ENCODE measurements at regions not wholly inside any gene's neighbourhood (a gene's known extent, or its start where the extent isn't known, plus 50 kb on each side); places are given as distances from the start of the nearest gene placed in this dataset.
"Not testable (repeated sequence)": the region's sequence is repeated elsewhere in the genome, so short reads cannot be mapped to it uniquely, and the experiment has no call there.

DNA sequence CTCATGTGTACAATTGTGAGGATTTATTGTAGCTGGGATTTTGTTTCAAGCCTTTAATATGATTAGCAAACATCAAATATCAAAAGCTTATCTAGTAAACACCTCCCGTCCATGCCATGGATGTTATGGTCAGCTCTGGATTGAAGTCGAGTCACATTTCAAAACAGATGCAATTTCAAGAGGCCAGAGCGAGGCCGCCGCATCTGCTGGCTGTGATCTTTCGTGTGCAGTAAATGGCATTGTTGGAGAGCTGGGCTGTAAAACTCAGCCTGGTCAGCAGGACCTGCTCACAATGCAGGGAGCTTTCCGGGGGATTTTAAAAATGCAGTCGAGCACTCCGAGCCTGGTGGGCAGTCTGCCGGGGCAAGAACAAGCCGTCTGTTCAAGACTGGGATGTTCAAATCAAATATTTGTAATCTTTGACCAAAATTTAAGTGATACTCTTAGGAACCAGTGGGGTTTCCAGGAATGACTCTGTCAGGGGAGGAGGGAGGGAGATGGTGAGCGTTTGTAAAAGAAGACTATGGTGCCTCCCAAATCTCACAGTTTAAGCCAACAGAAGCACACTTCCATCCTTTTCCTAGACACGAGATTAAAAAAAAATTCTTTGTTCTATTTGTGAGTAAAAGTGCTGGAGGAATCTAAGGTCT lies 97.6 kb downstream of the MYCN start:
- no peak for DNase-seq (ENCODE audit: low read depth in 3 of 3)

DNA sequence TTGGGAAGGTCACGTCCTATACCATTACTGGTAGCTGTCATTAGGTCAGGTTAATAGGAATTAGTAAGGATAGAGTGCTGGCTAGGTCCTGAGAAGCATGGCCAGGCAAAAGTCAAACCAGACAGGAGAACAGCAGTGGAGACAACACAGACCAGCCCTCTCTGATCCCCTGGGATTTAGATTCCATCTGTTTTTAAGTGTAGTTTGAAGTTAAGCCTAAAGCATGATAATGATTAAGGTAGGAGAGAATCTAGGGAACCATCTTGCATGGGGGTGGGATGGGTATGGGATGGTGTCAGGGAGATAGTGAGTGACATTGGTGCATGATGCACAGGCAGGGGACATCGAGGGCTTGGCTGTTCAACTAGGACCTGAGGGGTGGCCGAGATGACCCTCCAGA lies 96.6 kb downstream of the MYCN start:
- no peak for DNase-seq (ENCODE audit: low read depth in 3 of 3)

DNA sequence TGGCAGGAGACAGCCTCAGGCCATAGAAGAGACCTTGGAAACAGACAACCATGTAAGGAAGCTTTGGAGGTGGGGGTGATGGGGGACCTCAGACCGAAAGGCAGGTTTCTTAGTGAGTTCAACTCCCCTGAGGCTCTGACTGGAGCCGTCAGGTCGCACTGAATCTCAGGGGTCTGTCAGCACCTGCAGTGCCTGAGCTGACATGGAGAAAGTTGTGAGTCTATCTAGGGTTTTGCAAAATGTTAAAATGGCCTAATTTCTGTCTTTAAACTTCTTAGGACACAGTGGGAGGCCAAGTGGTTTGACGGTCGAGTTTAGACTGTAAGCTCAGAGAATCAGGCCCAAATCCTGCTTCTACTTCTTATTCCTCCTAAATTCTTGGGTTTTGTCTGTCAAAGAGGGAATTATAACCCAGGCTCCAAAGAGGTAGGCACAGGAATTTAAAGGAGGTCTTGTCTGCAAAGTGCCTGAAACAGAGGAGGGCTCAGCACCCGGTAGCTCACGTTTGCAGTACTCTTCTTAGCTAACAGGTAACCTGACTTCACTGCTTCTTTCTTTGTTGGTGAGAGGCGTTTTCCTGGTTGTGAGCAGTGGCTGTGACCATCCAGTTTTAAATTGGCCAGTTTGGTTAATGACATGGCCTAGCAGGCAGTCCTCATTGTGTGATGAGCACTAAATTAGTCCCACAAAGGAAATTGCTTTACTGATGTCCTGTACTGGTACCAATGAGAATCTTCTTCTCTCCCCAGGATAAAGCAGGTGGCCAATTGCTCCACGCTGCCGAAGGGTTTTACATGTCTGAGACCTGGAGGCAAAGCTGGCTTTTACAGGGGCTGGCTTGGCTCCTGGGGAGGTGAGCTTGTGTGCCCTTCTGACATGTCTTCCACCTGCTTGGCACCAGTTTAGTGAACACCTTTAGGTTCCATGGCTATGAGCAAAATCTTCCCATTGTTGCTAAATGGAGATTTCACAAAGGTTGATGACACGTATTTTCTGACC lies 95.7 kb downstream of the MYCN start:
- no peak for DNase-seq (ENCODE audit: low read depth in 3 of 3)

DNA sequence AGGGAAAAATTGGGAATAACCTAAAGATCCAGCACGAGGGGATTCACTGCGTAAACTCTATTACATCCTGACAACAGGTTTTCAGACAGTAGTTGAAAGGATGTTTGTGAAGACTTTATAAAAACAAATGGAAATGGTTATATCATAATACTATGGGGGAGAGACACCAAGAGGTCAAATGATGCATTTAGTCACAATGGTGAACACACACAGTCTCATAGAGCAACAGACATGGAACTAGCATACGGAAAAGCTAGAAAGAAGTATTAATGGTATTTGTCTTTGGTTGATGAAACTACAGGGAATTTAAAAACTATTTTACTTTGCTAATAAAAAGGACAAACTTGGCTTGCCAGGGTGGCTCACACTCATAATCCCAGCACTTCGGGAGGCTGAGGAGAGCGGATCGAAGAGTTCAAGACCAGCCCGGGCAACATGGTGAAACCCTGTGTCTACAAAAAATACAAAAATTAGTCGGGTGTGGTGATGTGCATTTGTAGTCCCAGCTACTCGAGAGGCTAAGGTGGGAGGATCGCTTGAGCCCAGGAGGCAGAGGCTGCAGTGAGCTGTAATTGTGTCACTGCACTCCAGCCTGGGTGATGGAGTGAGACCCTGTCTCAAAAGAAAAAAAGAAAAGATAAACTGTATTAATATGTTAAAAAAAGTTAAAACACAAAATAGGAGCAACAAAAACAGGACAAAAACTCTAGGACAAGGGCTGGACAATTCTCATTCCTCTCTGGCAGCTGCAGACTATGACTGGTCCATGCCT lies 94.8 kb downstream of the MYCN start:
- DNase-seq (ENCODE audit: low read depth in 3 of 3): no peak

DNA sequence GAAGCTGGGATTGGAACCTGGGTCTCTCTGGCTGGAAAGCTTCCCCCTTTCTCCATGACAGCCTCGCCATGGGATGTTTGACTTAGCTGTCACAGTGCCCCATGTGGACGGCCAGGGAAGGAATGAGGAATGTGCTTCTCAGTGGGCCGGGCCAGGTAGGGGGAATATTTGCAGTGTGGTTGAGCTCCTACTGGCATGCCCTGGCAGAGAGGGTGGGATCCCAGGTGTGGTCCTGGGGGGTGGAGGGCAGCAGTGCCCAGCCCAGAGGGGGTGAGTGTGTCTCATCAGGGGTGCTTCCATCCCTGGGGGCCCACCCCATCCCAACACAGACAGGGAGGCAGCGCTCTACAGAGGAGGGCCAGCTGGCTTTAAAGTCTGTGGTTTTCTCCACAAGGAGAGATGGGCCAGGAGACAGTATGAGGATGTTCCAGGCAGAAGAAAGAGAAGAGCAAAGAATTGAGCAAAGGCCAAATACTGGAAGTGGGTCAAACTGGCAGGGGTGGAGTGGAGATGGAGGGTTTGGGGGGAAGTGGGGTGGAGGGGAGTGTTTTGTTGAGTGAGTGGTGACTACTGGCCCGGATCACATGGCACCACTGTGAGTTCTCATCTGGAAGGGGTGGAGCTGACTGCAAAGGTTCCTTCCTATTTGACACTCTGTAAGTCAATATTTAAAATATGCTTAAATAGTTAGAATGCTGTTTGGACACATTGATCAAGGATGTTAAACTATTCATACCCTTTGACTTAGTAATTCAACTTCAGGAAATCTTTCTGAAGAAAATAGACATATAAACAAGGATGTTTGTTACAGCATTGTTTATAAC lies 94.0 kb downstream of the MYCN start:
- DNase-seq (ENCODE audit: low read depth in 3 of 3): no peak

DNA sequence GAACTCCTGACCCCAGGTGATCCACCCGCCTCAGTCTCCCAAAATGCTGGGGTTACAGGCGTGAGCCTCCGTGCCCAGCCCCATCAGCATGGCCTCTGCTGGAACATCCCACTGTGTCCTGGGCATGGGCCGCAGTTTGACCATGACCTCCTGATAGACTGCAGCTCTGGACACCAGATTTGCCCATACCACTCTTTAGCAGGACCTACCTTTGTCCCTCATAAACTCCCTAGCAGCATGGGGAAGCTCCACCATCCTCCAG lies 92.6 kb downstream of the MYCN start:
- no peak for DNase-seq (ENCODE audit: low read depth in 3 of 3)

DNA sequence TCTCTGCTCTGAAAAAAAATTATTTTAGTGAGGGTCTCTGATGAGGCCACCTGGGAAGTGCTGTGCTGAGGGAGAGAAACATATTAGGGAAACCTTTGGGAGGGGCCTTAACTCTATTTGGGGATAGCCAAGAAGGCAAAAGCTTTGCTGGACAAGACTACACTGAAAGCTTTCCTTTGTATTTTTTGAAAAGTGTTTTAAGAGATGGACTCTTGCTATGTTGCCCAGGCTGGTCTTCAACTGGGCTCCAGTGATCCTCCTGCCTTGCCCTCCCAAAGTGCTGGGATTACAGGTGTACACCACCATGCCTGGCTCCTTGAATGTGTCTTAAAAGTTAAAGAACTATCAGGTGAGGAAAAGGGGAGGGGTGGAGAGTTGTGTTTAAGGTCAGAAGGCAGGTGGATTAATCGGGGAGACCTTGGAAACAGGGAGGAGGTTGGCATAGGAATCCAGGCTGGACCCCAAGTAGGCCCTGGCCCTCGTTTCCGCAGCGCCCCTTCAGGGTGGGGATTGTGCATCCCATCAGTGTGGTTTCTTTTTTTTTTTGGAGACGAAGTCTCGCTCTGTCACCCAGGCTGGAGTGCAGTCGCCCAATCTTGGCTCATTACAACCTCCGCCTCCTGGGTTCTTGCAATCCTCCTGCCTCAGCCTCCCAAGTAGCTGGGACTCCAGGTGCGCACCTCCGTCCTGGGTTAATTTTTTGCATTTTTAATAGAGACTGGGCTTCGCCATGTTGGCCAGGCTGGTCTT lies 92.1 kb downstream of the MYCN start:
- no peak for DNase-seq (ENCODE audit: low read depth in 3 of 3)

DNA sequence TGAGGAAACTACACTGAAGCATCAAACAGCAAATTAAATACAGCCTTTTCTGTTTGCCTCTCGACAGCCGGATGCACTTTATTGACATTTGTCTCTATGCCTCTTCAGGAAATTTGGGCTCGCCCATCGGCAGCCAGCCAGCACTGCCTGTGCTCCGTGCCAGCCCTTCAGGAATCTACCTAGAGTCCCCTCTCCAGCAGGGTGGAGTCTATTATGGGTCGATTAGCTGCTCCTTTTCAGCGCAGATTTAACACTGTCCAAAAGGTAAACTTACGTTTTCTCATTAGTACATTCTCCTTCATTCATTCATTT lies 91.5 kb downstream of the MYCN start:
- DNase-seq (ENCODE audit: low read depth in 3 of 3): no peak

DNA sequence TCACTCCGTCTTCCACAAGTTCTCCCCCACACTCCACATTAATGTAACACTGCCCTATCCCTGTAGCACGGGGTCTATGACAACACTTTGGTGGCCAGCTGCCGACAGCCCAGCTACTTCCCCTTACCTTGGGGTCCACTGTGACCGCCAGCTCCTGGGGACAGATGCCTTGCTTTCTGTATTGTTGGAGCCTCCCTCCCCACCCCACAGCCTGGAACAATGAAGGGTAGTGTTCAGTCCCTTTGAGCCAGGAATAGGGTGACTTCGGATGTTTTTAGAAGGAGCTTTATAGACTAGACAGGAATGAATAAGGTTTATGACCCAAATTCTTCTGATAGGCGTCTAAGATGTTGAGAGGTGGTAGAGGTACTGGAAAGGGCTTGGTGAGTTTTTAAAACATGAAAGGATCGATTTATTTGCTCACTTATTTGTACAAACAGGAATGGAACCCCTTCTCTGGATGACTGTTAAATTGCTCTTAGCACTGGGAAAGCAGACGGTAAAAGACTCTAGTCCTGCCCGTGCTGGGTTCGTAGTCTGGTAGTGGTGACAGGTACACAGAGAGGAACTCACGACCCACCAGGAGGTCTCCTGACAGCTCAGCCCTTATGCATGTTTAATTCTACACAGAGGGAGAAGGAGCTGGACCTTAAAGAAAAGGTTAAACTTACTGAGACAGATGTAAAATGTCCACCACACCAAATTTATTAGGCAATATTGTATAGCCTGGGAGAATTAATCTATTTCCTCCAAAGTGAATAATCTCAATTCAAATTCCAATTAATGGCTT lies 90.9 kb downstream of the MYCN start:
- no peak for DNase-seq (ENCODE audit: low read depth in 3 of 3)

DNA sequence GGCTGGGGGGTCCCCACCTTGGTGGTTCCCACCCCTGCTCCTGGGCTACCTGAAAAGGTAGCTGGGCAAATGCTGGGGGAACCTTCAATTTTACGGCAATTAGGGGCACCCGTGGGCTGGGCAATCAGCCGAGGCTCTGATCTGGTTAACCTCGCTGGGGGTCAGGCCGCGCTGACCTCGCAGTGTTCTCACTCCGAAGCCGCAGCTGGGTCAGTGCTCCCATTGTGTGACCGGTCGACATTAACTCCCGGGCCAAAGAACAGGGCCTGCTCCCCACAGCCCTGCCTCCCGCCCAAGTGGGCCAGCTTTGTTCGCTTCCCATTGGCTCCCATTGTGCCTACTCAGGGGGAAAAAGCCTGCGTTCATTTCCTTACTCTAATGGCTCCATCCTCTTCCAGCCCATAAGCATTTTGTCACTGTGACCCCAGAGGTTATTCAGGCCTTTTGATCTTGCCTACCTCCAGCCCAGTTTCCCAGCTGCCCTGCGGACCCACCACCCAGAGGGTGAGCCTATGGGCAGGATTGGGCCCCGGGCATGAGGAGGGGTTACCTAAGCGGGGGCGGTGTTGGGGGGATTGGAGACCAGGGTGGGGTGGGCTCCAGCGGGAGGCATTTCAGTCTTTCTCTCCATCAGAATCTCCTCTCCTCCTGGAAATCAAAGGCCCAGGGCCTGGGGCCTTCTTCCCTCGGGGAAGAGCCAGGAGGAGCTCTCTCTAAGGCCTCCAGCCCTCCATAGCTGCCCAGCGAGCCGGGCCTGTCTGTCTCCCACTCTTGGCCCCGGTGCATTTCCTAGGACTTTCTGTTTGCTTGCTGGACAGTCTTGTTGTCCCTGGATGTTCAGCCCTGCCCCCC lies 90.1 kb downstream of the MYCN start:
- no peak for DNase-seq (ENCODE audit: low read depth in 3 of 3)

DNA sequence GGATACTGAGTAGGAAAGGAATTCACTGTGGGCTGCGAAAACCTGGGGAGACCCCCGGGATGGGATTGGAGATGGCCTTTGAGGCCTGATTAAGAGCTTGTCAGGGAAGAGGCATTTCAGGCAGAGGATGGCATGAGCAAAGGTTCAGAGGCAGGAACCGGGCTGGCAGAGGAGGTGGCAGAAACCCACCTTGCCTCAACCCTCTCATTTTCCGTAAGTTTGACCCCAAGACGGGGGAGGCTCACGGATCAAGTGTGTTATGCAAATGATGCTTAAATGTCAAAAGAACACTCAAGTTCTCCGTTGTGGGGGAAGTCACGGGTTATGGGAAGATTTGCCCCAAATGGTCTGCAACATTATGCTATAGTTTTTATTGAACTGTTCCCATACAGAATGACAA lies 88.3 kb downstream of the MYCN start:
- no peak for DNase-seq (ENCODE audit: low read depth in 3 of 3)

DNA sequence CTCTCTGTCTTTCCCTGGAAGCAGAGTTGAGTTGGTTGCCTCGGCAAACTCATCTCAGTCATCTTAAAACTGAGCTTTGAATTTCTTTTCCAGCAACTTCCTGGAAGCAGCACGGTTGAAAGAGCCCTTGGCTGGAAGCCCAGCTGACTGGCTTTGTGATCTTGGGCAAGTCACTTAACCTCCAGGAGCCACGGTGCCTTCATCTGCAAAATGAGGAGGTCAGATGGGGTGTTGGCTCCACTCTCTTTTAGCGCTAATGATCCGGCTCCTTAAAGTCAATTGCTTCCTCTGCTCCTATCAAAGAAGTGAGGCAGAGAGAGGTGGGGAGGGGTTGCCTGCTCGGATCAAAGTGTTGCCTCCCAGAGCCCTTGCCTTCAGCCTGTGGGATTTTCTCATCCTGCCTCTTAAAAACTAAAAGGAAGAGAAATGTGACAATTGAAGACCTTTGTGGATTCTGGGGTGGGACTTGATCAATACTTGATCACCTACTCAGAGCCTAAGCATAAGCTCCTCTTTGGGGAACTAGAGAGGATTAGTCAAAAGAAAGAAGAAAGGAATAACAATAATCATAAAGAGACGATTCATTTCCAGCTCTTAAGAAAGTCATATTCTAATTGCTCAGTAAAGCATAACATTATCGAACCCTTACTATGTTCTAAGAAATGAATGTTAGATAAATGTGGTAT lies 86.6 kb downstream of the MYCN start:
- DNase-seq (ENCODE audit: low read depth in 3 of 3): no peak

DNA sequence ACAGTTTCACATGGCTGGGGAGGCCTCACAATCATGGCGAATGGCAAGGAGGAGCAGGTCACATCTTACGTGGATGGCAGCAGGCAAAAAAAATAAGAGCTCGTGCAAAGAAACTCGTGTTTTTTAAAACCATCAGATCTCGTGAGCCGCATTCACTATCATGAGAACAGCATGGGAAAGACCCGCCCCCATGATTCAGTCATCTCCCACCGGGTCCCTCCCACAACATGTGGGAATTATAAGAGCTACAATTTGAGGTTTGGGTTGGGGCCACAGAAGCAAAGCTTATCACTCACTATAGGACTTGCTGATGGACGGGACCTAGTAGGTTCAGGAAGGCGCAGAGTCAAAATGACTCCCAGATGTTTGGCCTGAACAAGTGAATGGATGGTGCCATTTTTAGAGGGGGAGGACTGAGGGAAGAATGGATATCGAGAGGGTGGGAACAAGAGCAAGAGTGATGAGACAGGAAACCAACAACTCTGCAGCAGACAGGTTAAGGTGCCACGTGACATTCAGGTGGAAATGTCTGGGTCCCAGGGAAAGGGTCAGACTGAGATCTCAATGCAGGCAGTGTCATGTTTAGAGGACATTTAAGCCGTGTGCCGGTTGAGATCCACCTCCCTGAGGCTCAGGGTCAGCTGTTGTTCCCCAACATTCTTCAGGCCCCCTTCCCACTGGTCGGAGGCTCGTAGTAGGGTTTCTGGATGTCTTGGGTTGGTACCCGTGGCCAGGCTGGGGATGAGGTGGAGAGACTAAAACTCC lies 85.7 kb downstream of the MYCN start:
- no peak for DNase-seq (ENCODE audit: low read depth in 3 of 3)

DNA sequence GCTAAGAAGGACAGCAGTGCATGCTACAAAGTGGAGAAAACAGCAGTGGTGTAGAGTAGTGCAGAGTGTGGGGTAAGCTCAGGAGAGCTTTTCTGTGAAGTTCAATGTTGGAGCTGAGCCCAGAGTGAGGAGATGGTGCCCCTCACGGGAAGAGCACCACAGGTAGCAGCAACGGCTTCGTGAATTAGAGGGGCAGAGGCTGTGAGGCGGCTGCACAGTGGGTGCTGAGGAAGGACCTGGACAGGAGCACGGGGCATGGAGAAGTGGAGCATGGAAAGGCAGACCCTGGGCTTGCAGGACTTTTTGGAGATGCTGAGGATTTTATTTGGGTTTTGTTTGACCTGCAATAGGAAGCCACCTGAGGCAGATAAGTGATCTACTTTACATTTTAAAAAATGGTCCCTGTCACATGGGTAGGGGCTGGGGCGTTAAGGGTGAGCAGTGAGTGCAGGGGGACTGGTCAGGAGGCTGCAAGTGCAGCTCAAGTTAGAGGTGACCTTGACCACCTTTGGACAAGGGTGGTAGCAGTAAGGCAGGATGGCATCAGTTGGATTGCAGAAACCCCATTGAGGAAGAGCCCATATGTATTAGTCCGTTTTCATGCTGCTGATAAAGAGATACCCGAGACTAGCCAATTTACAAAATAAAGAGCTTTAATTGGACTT lies 85.0 kb downstream of the MYCN start:
- no peak for DNase-seq (ENCODE audit: low read depth in 3 of 3)

DNA sequence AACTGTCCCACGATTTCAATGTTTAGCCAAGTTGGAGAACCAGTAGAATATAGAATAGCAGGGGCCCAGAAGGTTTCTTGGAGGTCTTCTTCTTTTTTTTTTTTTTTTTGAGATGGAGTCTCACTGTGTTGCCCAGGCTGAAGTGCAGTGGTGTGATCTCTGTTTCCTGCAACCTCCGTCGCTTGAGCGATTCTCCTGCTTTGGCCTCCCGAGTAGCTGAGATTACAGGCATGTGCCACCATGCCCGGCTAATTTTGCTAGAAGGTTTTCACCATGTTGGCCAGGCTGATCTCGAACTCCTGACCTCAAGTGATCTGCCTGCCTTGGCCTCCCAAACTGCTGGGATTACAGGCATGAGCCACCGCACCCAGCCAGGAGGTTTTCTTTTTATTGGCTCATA lies 84.3 kb downstream of the MYCN start:
- DNase-seq (ENCODE audit: low read depth in 3 of 3): not testable (repeated sequence)

DNA sequence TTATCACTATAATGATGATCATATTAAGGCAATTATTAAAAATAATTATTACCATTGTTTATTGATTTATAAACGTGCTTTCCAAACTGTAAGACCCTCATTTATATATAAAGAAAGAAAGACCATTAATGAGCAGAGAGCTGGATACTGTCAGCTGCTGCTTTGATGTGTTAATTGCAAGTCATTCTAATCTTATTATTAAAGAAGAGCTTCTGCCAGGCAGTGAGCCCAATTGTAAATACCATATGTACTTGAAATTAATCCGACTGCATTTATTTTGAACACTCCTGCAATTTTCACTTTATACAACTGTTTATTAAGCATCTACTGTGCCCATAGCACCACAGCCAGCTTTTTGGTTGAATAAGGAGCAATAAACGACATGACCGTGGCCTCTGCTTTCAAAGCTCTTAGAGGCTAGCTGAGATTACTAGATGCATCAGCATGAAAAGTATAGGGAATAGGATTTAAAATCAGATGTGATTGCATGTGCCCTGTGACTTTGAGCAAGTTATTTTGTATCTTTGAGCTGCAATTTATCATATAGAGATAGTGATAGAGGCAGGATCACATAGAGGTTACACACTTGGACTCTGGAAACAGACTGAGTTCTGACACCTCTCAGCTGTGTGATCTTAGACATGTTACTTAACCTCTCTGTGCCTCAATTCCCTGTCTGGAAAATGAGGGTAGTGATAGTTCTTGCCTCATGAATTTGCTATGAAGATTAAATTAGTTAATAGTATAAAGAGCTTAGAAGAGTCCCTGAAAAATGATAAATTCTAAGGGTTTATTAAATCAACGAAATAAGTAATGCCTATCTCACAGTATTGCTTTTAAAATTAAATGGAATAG lies 83.4 kb downstream of the MYCN start:
- no peak for DNase-seq (ENCODE audit: low read depth in 3 of 3)

All from stimulated activated CD4-positive, alpha-beta T cell treated with anti-CD3 and anti-CD28 coated beads, TNF-alpha, amount 100 ng/mL, for 4 hours (primary cell).